ENCODE measurements at regions not wholly inside any gene's neighbourhood (a gene's known extent, or its start where the extent isn't known, plus 50 kb on each side); places are given as distances from the start of the nearest gene placed in this dataset.
A peak's percentile ranks its signal among the peaks of the same experiment; 100 is the strongest.

- no peak overlapping the region for H3K4me3 ChIP-seq (ENCODE audit: low read depth, low read length)
- TF ChIP-seq, protein P1, sequence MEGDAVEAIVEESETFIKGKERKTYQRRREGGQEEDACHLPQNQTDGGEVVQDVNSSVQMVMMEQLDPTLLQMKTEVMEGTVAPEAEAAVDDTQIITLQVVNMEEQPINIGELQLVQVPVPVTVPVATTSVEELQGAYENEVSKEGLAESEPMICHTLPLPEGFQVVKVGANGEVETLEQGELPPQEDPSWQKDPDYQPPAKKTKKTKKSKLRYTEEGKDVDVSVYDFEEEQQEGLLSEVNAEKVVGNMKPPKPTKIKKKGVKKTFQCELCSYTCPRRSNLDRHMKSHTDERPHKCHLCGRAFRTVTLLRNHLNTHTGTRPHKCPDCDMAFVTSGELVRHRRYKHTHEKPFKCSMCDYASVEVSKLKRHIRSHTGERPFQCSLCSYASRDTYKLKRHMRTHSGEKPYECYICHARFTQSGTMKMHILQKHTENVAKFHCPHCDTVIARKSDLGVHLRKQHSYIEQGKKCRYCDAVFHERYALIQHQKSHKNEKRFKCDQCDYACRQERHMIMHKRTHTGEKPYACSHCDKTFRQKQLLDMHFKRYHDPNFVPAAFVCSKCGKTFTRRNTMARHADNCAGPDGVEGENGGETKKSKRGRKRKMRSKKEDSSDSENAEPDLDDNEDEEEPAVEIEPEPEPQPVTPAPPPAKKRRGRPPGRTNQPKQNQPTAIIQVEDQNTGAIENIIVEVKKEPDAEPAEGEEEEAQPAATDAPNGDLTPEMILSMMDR (IDR thresholded peaks at IDR 0.05; ENCODE audit: insufficient read depth, low read depth, low read length), result no peak
- DNase-seq (ENCODE audit: low read depth), result peak; percentile 78
Observed at GRCh38 chr3:178393824-178394223, 142.4 kb upstream of the KCNMB2 start.

- no peak overlapping the region for H3K4me3 ChIP-seq (ENCODE audit: low read depth, low read length)
- TF ChIP-seq, protein P1 (IDR thresholded peaks at IDR 0.05; ENCODE audit: insufficient read depth, low read depth, low read length), result no peak
- DNase-seq (ENCODE audit: low read depth), result no peak
Observed at GRCh38 chr3:178396318-178396717, 139.9 kb upstream of the KCNMB2 start.

GRCh38 chr3:178397202-178397601 is 139.0 kb upstream of the KCNMB2 start:
- no peak for DNase-seq (ENCODE audit: low read depth)
- TF ChIP-seq, protein P1 (IDR thresholded peaks at IDR 0.05; ENCODE audit: insufficient read depth, low read depth, low read length), result no peak
- no peak overlapping the region for H3K4me3 ChIP-seq (ENCODE audit: low read depth, low read length)

DNA sequence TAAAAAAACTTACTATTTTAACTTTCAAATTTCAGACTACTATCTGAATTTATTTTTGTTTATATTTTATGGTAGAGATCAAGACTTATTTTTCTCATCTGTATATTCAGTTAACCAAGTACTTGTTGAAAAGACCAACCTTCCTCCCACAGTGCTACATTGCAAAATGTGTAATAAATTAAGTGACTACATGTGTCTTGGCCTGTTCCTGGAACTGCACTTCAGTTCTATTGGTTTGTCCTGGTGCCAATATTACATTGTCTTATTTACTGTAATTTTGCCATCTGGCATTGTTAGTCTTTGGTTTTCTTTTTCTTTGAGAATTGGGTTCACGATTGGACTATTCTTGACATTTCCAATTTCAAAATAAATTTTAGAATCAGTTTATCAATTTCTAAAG is 138.4 kb upstream of the KCNMB2 start:
- TF ChIP-seq, protein P1 (IDR thresholded peaks at IDR 0.05; ENCODE audit: insufficient read depth, low read depth, low read length), result no peak
- H3K4me3 ChIP-seq (ENCODE audit: low read depth, low read length), result no peak overlapping the region
- peak; percentile 33 for DNase-seq (ENCODE audit: low read depth)

DNA sequence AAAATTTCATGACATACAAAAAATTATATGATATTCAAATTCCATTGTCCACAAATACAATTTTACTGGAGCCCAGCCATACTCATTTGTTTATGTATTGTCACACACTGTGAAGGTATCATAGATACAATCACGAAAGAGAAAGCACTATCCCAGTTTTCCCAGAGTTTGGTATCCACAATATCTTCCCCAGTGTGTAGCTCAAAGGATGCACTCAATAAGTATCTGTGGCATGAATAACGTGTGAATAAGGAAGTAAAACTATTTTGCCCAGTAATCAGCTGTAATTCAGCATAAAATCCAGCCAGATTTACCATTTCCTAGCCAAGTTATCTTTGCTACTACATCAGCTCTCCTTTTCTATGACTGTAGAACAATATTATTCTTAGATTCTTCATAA is 131.3 kb upstream of the KCNMB2 start:
- DNase-seq (ENCODE audit: low read depth), result no peak
- TF ChIP-seq, protein P1 (IDR thresholded peaks at IDR 0.05; ENCODE audit: insufficient read depth, low read depth, low read length), result no peak
- no peak overlapping the region for H3K4me3 ChIP-seq (ENCODE audit: low read depth, low read length)

DNA sequence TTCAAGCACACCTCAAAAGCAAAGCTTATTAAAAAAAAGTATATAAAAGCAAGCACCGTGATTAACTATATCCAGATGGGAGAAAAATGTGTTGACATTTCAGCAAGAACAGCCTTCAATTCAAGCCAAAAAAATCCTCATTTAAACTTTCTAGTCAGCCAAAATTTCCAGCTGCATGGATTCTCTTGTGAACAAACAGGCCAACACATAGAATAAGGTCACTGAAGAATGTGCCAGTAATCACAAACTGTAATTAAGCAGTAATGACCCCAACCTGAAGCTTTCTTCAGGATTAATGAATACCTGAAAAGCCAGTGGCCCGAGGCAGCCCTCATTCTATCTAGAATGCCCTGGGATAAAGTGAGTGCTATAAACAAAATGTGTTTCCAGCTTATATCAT is 130.7 kb upstream of the KCNMB2 start:
- no peak overlapping the region for H3K4me3 ChIP-seq (ENCODE audit: low read depth, low read length)
- TF ChIP-seq, protein P1 (IDR thresholded peaks at IDR 0.05; ENCODE audit: insufficient read depth, low read depth, low read length), result no peak
- peak; percentile 69 for DNase-seq (ENCODE audit: low read depth)

GRCh38 chr3:178406206-178406605 is 130.0 kb upstream of the KCNMB2 start:
- TF ChIP-seq, protein P1 (IDR thresholded peaks at IDR 0.05; ENCODE audit: insufficient read depth, low read depth, low read length), result no peak
- DNase-seq (ENCODE audit: low read depth), result peak; percentile 81
- no peak overlapping the region for H3K4me3 ChIP-seq (ENCODE audit: low read depth, low read length)
